NCI-H1930 (cell line): ENCODE measurements at regions not wholly inside any gene's neighbourhood (a gene's known extent, or its start where the extent isn't known, plus 50 kb on each side); places are given as distances from the start of the nearest gene placed in this dataset.

Source experiments
- DNase-seq, 2 experiments: peaks; one replicate each; lab custom pipeline; 2025; lab: John Stamatoyannopoulos, UW

DNA sequence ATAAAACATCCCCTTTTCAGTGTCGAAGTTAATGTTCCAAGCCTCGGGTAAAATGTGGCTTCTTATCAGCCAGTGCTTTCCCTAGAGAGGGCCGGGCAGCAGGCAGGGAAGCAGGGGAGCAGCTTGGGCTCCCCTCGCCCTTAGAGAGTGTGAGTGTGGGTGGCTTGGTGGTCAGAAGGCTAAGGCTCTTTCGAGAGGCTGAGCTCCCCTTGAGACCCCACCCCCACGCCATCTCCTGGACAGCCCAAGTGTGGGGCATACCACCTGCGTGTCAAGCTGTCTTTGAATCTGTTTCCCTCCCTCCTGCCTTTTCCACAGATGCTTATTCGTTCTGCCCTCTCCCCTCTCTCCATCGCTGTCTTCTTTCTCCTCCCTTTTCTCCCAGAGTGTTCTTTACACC, 95.1 kb upstream of the FOXP4 start:
- DNase-seq = no peak

DNA sequence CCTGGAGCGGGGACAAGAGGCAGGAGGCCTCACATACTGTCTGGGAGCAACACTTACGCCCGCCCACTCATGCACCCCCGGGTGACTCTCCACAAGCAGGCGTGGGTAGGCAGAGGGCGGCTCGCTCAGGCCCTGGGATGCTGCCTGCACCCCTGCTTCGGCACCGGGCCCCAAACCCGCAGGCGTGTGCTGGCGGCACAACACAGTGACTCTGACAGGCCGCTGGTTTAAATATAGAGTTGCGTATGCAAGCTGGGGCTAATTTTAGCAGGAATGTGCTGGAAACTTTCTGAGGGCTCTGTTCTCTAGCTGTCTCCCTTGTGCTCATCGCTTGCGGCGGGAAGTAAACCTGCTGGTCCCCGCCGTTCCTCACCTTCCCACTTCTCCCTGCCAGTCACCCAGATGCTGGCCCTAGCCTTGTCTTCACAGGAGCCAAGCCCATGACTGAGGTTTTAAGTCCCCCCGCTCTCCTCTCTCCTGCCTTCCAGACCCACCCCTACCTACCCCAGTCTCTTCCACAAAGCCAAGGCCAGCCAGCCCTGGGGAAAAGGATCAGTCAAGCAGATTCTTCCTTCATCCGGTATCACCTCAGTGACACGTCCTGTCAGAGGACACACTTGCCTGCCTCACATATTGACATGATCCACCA, 94.5 kb upstream of the FOXP4 start:
- no peak for DNase-seq

DNA sequence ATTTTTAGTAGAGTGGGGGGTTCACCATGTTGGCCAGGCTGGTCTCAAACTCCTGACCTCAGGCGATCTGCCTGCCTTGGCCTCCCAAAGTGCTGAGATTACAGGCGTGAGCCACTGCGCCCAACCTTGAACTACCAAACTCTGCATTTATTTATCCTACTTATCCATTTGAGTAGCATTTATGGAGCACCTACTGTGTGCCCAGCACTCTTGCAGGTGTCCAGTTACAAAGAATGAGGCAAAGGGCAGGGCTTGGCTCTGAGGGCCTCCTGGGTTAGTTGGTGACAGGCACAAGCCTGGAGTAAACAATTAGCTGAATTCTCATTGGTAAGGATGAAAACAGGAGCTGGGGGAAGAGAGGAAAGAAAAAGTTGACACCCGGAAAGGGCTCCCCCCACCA, 93.4 kb upstream of the FOXP4 start:
- DNase-seq = no peak

DNA sequence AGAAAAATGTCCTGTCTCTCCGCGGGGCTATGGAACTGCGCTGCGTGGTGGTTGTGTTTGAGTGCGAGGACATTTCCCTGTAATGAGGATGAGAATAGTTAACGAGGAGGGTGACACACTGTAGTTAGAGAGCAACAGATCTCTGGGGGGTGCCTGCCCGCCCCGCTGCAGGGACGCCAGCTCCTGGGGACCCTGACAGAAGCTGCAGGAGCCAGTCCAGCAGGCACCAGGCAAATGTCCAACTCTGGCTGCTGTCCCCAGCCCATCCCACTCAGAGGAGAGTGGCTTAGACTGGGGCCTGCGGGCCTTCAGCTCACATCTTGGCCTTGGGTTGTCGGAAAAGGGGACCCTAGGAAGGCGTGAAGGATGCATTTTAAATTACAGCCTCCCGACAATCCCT, 92.9 kb upstream of the FOXP4 start:
- no peak for DNase-seq

DNA sequence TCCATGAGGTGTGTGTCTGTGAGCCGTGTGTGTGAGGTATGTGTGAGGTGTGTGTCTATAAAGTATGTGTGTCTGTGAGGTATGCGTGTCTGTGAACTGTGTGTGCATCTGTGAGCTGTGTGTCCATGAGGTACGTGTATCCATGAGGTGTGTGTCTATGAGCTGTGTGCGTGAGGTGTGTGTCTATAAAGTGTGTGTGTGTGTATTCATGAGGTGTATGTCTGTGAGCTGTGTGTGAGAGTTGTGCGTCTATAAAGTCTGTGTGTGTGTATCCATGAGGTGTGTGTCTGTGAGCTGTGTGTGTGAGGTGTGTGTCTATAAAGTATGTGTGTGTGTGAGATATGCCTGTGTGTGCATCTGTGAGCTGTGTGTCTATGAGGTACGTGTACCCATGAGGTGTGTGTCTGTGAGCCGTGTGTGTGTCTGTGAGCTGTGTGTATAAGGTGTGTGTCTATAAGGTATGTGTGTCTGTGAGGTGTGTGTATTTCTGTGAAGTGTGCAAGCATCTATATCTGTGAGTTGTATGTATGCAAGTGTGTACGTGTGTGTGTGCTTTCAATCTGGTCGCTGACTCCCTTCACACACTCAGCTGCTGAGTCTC, 91.9 kb upstream of the FOXP4 start:
- DNase-seq = no peak

DNA sequence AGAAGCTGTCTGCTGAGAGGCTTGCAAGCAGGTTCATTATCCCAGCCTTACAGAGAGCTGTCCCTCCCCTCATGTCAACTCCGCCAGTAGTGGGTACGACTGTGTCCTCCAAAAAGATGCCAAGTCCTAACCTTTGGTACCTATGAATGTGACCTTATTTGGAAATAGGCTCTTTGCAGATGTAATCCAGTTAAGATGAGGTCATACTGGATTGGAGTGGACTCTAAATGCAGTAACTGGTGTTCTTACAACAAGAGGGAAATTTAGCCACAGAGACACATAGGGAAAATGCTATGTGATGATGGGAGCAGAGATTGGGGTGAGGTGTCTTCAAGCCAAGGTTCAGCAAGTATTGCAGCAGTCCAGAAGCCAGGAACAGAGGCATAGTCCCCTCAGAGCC, 90.8 kb upstream of the FOXP4 start:
- no peak for DNase-seq

DNA sequence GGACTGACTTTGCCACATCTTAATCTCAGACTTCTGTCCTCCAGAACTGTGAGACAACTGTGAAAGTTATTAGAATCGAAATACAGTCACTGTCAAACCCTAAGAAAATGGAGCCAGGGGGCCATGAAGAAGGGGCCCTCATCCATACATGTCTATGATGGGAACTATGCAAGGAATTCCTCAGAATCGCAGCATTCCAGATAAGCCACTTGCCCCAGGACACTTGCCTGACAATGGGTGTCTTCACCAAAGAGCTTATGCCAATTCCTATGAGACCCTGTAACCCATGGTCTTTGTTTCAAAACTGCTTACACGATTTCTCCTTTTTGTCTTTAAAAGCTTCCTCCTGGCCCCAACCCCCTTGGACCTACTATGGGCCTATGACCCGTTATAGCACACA, 90.4 kb upstream of the FOXP4 start:
- no peak for DNase-seq

DNA sequence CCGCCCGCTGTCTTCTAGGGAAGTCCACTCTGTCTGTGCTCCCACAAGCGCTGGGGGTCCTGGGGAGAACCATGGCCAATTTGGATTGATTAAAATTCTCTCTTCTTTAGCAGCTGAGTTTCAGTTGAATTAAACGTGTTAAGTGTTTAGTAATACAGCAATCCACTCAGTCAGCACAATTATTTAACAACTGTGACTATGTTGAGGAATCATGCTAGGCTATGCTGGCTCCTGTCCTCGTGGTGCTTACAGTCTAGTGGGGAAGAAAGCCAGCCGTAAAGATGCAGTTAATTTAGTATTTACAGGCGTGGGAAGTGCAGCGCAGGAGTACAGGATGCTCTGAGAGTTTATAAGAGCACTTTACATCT, 88.9 kb upstream of the FOXP4 start:
- DNase-seq = no peak

DNA sequence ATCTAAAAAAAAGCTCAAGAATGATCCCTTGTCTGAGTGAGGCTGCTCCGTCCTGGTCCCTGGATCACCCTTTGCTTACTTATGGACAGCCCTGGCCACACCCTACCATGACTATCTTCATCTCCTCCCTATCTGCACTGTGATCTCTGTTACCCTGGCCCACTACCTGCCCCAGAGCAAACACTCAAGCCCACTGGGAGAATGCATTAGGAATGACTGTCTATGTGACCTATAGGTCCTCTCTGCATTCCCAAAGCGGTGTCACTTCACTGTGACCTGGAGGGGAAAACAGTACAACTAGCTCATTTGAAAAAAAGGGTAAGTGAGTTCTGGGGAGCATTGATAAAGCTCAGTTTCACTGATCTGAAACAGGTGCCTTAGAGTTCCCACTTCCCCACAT, 86.4 kb upstream of the FOXP4 start:
- no peak for DNase-seq

DNA sequence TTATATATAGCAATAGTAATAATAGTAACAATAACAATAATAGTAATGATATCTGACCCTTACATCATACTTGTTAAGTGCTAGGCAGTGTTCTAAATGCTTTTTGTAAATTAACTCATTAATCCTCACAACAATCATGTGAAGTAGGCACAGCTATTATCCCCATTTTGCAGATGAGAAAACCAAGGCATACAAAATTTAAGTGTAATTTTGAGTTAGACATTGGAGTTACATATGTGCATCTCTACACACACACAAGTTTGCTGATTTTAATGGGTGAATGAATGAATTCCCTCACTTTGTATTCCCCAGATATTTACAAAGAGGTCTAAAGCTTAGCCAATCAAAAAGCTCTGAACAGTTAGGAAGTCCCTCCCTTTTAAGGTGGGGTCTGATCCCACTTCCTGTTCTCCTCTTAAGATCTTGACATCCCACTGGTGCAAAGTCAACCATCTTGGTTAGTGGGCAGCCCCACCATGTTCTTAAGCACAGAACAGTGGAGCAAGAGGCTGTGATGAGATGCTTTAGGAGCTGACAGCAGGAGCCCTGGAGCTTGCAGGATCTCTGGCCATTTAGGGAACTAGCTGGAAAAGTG, 85.3 kb upstream of the FOXP4 start:
- no peak for DNase-seq

DNA sequence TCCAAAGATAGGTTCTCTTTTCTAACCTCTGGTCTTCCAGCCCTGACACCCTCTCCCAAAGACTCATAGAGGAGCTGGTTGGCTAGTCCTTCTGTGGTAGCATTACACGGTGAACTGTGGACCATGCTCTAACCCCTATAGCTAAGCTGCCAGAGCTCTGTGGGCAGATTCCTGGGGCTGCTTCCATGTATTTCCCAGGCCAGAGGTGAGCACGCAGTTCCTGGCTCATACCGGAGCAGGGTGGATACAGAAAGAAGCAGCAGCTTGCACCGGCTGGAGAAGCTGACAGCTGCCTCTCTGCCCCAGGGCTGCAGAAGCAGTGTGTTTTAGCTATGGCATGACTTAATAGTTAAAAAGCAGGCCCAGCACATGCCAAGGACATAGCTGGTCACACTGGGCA, 84.1 kb upstream of the FOXP4 start:
- DNase-seq = no peak

DNA sequence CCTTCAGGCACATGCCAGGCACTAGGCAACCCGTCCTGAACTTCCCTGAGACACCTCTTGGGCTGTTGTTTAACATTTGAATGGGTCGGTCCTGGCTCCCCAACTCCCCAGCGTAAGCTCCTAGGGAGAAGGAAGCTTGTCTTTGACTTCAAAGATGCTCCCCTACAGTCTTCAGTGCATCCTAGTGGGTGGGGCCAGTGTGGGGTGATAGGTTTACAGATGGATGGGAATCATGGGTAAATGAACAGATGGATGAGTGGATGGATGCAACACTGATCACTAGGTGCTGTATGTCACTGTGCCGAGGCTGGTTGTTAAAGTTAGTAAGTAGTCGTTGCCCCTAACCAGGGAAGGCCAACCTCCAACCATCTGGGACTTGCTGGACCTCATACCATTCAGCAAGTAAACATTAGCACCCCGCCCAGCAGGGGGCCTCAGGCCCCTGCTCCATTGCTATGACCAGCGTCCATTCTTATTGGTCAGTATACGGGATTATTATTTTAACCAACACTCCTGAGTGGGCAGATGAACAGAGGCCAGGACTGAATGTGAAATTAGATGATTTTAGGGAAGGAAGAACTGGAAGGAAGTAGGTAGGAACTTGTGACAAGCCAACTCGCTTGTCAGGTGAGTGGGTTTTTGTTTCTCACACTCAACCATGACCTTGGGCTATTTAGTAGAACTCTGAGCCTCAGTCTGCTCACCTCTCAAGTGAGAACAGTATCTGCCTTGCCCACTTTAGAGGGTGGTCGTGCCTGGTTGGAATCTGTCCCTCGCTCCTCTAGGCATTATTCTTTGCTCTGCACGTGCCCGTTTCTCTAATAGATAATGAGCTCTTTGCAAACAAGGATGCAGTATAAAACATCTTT, 82.9 kb upstream of the FOXP4 start:
- no peak for DNase-seq

DNA sequence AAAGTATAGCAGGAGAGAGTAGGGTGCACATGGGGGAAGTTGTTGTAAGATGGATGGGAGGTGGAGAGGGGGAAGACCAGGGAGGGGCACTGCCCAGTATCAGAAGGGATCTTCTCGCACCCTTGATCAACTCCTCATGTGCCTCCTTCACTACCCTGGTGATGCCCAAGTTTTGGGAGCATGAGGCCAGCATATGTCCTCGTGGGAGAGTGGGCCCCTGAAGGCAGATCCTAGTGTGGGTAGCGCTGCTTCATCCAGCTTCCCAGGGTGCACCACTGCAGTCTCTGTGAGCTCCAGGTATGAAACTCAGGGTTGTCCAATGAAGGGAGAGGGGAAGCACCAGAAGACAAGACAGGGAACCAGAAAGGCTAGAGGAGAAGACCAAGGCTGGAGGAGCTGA, 82.2 kb upstream of the FOXP4 start:
- DNase-seq = no peak

DNA sequence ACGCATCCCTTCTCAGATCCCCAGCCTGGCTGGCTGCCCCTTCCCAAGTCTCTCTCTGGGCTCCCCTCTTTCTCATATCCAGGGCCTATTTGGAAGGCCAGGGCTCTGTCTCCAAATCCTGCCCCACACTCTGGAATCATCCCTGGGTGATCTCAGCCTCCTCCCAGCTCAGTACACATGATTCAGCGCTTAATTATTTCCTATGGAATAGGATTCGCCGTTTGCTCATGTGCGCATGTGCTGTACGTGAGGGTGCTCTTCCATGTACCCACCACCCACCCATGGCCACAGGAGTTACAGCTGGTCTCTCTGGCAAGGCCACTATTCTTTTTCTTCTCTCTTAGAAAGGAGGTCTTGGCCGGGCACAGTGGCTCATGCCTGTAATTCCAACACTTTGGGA, 81.7 kb upstream of the FOXP4 start:
- no peak for DNase-seq

DNA sequence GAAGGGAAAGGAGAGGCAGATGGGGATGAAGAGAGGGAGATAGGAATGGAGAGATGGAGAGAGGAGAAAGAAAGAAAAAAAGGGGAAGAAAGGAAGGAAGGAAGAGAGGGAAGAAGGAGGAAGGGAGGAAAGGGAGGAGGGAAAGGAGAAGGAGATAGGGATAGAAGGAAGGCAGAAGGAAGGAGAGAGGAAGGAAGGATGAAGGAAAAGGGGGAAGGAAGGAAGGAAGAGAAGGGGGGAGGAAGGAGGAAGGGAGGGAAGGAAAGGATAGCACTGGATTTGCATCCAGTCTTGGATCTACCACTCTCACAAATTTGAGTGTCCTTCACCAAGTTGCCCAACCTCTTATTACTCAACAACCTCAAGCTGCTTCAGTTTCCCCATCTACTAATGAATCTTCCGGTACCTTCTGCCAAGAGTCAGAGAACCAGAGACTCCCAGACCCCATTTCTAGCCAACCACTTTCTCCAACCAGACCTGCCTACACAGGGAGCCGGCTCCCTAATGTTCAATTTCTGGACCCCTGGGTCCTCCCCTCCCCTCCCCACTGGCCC, 79.7 kb upstream of the FOXP4 start:
- DNase-seq = no peak

DNA sequence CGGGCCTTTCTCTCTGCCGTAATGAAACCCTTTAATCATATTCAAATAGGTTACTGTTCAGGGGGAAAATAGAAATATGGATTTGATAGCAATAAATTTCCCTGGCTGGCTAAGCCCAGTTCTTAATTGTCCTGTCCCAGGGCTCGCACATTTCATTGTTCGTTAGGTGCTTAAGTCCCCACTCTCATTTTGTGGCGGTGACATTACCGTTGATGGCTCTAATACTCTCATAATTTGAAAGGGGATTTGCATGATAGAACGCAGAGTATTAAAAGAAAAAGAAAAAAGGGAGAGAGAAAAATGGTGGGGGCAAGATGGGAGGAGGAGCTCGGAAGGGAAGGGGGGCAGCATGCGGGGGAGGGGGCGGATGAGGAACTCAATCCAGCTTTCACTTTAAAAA, 79.1 kb upstream of the FOXP4 start:
- no peak for DNase-seq

DNA sequence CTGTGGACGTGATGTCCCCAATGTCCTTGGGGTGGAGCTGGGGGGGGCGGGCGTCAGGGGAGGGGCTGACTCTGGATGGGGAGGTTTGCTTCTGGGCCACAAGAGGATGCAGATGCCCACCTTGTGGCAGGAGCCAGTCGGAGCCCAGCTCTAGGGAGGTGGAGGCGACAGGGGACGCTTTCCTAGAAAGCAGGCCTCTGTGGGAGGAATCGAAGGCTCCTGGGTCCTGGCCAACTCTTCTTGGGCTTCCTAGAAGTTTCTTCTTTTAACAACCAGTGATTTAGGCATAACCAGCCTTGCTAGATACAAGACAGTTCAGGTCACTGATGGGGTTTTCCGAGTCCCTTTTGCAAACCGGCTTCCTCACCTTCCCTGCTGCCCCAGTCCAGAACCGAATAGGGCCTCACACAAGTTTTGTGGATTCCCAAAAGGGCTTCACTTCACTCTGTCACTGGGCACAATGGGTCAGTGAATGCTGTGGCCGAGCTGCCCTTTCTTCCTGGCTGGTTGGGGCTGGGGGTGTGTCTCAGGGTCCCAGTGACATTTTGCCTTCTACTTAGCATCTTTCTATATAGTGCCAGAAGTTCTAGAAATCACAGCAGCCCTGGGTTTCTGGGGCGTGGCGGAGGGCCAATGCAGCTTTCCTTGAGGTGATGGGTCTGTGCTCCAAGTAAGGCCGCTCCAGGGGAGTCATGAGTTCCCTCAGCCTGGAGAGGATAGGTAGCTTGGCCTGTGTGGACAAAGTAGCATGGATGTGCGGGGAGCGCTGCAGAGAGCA, 78.4 kb upstream of the FOXP4 start:
- no peak for DNase-seq

DNA sequence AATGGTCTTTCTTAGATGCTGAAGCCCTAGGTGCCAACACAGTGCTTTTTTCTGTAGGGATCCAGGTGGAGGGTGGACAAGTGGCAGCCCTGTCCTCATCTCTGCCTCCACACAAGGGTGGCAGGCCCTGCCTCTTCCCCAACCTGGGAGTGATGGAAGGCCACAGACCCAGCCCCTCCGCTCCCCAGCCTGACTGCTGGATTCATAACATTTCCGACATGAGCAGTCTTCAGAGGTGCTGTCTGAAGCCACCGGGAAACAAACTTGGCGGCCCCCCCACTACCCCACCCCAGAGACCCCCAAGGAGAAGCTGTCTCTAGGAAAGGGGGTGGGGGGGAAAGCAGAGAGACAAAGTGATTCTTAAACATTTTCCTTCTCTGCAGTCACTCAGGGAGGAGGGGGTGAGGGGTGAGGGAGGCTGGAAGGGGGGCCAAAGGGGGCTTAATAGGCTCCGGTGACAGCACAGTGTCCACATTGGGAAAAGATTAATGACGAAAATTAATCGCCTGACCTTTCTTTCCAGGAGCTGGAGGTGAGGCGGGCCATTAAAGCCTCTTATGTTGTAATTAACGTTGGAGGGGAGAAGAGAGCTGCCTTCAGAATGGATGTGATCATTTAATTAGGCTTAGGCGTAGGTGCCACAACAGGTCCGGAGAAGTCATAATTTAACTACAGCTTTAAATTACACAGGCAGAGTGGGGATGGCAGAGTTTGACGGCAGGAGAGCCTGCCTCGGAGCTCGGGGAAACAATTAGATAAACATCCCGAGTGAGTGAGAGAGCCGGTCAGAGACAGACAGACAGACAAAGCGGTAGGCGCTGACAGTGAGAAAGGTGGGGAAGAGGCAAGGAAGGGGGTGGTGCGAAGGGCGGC, 76.8 kb upstream of the FOXP4 start:
- no peak for DNase-seq

DNA sequence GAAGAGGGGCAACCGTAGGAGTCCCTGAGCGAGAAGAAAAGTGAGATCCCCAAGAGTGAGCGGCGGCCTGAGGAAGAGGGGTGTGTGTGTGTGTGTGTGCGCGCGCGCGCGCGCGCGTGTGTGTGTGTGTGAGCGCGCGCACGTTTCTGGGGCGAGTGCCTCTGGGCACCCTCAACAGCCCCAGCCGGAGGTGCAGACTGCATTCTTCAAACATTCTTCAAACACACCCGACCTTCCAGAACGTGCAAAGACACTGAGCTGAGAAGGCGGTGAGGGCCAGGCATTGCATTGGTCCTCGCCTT, 76.2 kb upstream of the FOXP4 start:
- DNase-seq = no peak

DNA sequence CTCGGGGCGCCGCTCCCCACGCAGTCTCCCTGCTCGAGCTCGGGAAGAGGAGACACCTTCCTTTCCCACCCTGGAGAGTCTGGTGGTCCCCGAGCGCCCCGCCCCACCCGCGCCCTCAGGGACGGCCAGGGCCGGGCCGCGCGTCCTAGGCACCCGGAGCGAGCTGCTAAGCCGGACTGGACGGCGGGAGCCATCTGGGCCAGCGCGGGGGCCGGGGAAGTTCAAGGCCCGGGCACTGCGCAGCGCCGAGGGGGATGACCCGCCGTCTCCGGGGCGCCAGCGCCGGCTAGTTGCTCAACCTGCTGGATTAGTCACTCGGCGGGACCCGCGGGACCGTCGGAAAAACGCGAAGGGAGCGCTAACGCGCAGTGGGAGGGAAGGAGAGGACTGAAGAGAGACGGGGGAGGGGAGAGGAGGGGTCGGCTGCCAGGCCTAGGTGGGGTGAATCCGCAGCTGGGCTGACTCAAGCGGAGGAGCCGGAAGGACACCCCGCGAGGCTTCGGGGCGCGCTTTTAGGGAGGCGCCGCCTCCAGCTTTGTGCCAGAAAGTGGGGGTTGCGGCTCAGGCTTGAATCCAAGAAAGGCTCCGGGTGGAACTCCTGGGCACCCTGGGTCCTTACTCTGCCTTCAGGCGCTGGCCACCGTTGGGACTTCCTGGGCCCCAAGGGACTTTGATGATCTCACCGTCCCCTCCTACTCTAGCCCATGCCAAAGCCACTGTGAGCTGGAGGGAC, 75.7 kb upstream of the FOXP4 start:
- DNase-seq = no peak
